ENCODE measurements at regions not wholly inside any gene's neighbourhood (a gene's known extent, or its start where the extent isn't known, plus 50 kb on each side); places are given as distances from the start of the nearest gene placed in this dataset.
A peak's percentile ranks its signal among the peaks of the same experiment; 100 is the strongest.
"Not testable (repeated sequence)": the region's sequence is repeated elsewhere in the genome, so short reads cannot be mapped to it uniquely, and the experiment has no call there.

GRCh38 chr1:208349694-208350330 lies 105.6 kb upstream of the PLXNA2 start:
- no peak for DNase-seq

- DNase-seq: no peak
Observed at GRCh38 chr1:208350815-208351214, 106.6 kb upstream of the PLXNA2 start.

GRCh38 chr1:208351838-208352237 lies 107.7 kb upstream of the PLXNA2 start:
- DNase-seq: no peak

- not testable (repeated sequence) for DNase-seq
Observed at GRCh38 chr1:208353797-208354196, 109.6 kb upstream of the PLXNA2 start.

GRCh38 chr1:208357644-208358507 lies 113.7 kb upstream of the PLXNA2 start:
- DNase-seq: no peak

- DNase-seq: no peak
Observed at GRCh38 chr1:208358651-208359050, 114.5 kb upstream of the PLXNA2 start.

GRCh38 chr1:208362011-208362410 lies 117.8 kb upstream of the PLXNA2 start:
- DNase-seq: no peak

- no peak for DNase-seq
Observed at GRCh38 chr1:208366559-208366958, 122.4 kb upstream of the PLXNA2 start.

GRCh38 chr1:208369045-208369444 lies 124.9 kb upstream of the PLXNA2 start:
- DNase-seq: no peak

- DNase-seq: no peak
Observed at GRCh38 chr1:208369658-208370057, 125.5 kb upstream of the PLXNA2 start.

GRCh38 chr1:208374391-208374941 lies 130.3 kb upstream of the PLXNA2 start:
- DNase-seq: no peak

- no peak for DNase-seq
Observed at GRCh38 chr1:208381481-208381880, 137.3 kb upstream of the PLXNA2 start.

- no peak for DNase-seq
Observed at GRCh38 chr1:208387908-208388811, 144.0 kb upstream of the PLXNA2 start.

- no peak for DNase-seq
Observed at GRCh38 chr1:208393416-208393815, 149.2 kb upstream of the PLXNA2 start.

- no peak for DNase-seq
Observed at GRCh38 chr1:208393826-208394225, 149.6 kb upstream of the PLXNA2 start.

GRCh38 chr1:208397286-208397685 lies 153.1 kb upstream of the PLXNA2 start:
- no peak for DNase-seq

- DNase-seq: no peak
Observed at GRCh38 chr1:208405014-208405413, 160.8 kb upstream of the PLXNA2 start.

- DNase-seq: peak in 1 of 2 experiments; percentile 1
Observed at GRCh38 chr1:208409176-208409575, 165.0 kb upstream of the PLXNA2 start.

- DNase-seq: no peak
Observed at GRCh38 chr1:208410409-208410808, 166.2 kb upstream of the PLXNA2 start.

GRCh38 chr1:208413006-208413405 lies 168.8 kb upstream of the PLXNA2 start:
- no peak for DNase-seq

- no peak for DNase-seq
Observed at GRCh38 chr1:208418667-208419066, 174.5 kb upstream of the PLXNA2 start.

GRCh38 chr1:208419746-208420420 lies 175.7 kb upstream of the PLXNA2 start:
- DNase-seq: no peak
